ENCODE measurements at regions not wholly inside any gene's neighbourhood (a gene's known extent, or its start where the extent isn't known, plus 50 kb on each side); places are given as distances from the start of the nearest gene placed in this dataset.
"Not testable (repeated sequence)": the region's sequence is repeated elsewhere in the genome, so short reads cannot be mapped to it uniquely, and the experiment has no call there.

GRCh38 chr20:47977017-47977788 lies 191.9 kb upstream of the SULF2 start:
- not testable (repeated sequence) for DNase-seq

GRCh38 chr20:47974234-47974878 lies 189.1 kb upstream of the SULF2 start:
- no peak overlapping the region for H3K4me3 Mint-ChIP-seq
- H3K27me3 Mint-ChIP-seq (ENCODE audit: low read depth in 3 of 3): peaks cover 3 to 12% (median 5%) of the 10 kb centered on the region in 3 donors
- no peaks in the 10 kb centered on the region for H3K4me1 Mint-ChIP-seq
- no peak for DNase-seq
- no peaks in the 10 kb centered on the region for H3K36me3 Mint-ChIP-seq
- no peak overlapping the region for H3K27ac Mint-ChIP-seq
- H3K9me3 Mint-ChIP-seq: no peaks in the 10 kb centered on the region

More at GRCh38 chr20:47977017-47977788, 191.9 kb upstream of the SULF2 start:
- not testable (repeated sequence) for H3K27ac Mint-ChIP-seq; H3K9me3 Mint-ChIP-seq; H3K4me1 Mint-ChIP-seq; H3K27me3 Mint-ChIP-seq (ENCODE audit: low read depth in 3 of 3); H3K36me3 Mint-ChIP-seq; H3K4me3 Mint-ChIP-seq

GRCh38 chr20:47973519-47974233 lies 188.4 kb upstream of the SULF2 start:
- Mint-ChIP-seq H3K9me3 (no peaks in the 10 kb centered on the region), H3K27ac (no peak overlapping the region), H3K4me3 (no peak overlapping the region), H3K4me1 (no peaks in the 10 kb centered on the region), H3K27me3 (ENCODE audit: low read depth in 3 of 3) (peaks cover 0 to 15% (median 3%) of the 10 kb centered on the region in 3 donors), H3K36me3 (no peaks in the 10 kb centered on the region)
- no peak for DNase-seq

GRCh38 chr20:47972916-47973309 lies 187.6 kb upstream of the SULF2 start:
- no peaks in the 10 kb centered on the region for H3K36me3 Mint-ChIP-seq
- no peak overlapping the region for H3K4me3 Mint-ChIP-seq
- H3K9me3 Mint-ChIP-seq: no peaks in the 10 kb centered on the region
- H3K4me1 Mint-ChIP-seq: no peaks in the 10 kb centered on the region
- H3K27ac Mint-ChIP-seq: no peak overlapping the region
- DNase-seq: no peak
- H3K27me3 Mint-ChIP-seq (ENCODE audit: low read depth in 3 of 3): peaks cover 0 to 13% (median 3%) of the 10 kb centered on the region in 3 donors

GRCh38 chr20:47972297-47972915 lies 187.1 kb upstream of the SULF2 start:
- not testable (repeated sequence) for H3K36me3 Mint-ChIP-seq

GRCh38 chr20:47971058-47971791 lies 185.9 kb upstream of the SULF2 start:
- Mint-ChIP-seq H3K27me3 (ENCODE audit: low read depth in 3 of 3) (peaks cover 0 to 15% (median 6%) of the 10 kb centered on the region in 3 donors), H3K9me3 (no peaks in the 10 kb centered on the region), H3K27ac (no peak overlapping the region), H3K4me3 (no peak overlapping the region), H3K36me3 (no peaks in the 10 kb centered on the region), H3K4me1 (no peaks in the 10 kb centered on the region)
- no peak for DNase-seq

More at GRCh38 chr20:47972297-47972915, 187.1 kb upstream of the SULF2 start:
- not testable (repeated sequence) for H3K27ac Mint-ChIP-seq, H3K4me1 Mint-ChIP-seq, H3K9me3 Mint-ChIP-seq, DNase-seq, H3K4me3 Mint-ChIP-seq
- H3K27me3 Mint-ChIP-seq (ENCODE audit: low read depth in 3 of 3): peaks cover 0 to 13% (median 6%) of the 10 kb centered on the region in 3 donors

GRCh38 chr20:47970282-47970903 lies 185.1 kb upstream of the SULF2 start:
- no peak for DNase-seq
- no peaks in the 10 kb centered on the region for H3K9me3 Mint-ChIP-seq
- no peaks in the 10 kb centered on the region for H3K36me3 Mint-ChIP-seq
- no peak overlapping the region for H3K27ac Mint-ChIP-seq
- H3K4me1 Mint-ChIP-seq: no peaks in the 10 kb centered on the region
- H3K27me3 Mint-ChIP-seq (ENCODE audit: low read depth in 3 of 3): peaks cover 0 to 15% (median 6%) of the 10 kb centered on the region in 3 donors
- H3K4me3 Mint-ChIP-seq: no peak overlapping the region

GRCh38 chr20:47969426-47969825 lies 184.1 kb upstream of the SULF2 start:
- no peaks in the 10 kb centered on the region for H3K36me3 Mint-ChIP-seq
- no peaks in the 10 kb centered on the region for H3K9me3 Mint-ChIP-seq
- H3K27me3 Mint-ChIP-seq (ENCODE audit: low read depth in 3 of 3): peaks cover 0 to 15% (median 4%) of the 10 kb centered on the region in 3 donors
- no peak overlapping the region for H3K27ac Mint-ChIP-seq
- DNase-seq: no peak
- no peaks in the 10 kb centered on the region for H3K4me1 Mint-ChIP-seq
- H3K4me3 Mint-ChIP-seq: no peak overlapping the region

GRCh38 chr20:47968541-47969310 lies 183.4 kb upstream of the SULF2 start:
- Mint-ChIP-seq H3K9me3 (no peaks in the 10 kb centered on the region), H3K4me1 (no peaks in the 10 kb centered on the region), H3K4me3 (no peak overlapping the region), H3K27ac (no peak overlapping the region), H3K36me3 (no peaks in the 10 kb centered on the region), H3K27me3 (ENCODE audit: low read depth in 3 of 3) (peaks cover 2 to 15% (median 4%) of the 10 kb centered on the region in 3 donors)
- DNase-seq: no peak

GRCh38 chr20:47964149-47964548 lies 178.9 kb upstream of the SULF2 start:
- Mint-ChIP-seq H3K4me3 (no peak overlapping the region), H3K27ac (no peak overlapping the region), H3K9me3 (no peaks in the 10 kb centered on the region), H3K4me1 (no peaks in the 10 kb centered on the region), H3K27me3 (ENCODE audit: low read depth in 3 of 3) (peaks cover 6 to 7% (median 7%) of the 10 kb centered on the region in 3 donors), H3K36me3 (no peaks in the 10 kb centered on the region)
- DNase-seq: no peak

- Mint-ChIP-seq H3K9me3 (no peaks in the 10 kb centered on the region), H3K27me3 (ENCODE audit: low read depth in 3 of 3) (peaks cover 6 to 7% (median 6%) of the 10 kb centered on the region in 3 donors), H3K36me3 (no peaks in the 10 kb centered on the region)
Observed at GRCh38 chr20:47963022-47963421, 177.7 kb upstream of the SULF2 start.

GRCh38 chr20:47962286-47962963 lies 177.1 kb upstream of the SULF2 start:
- H3K4me1 Mint-ChIP-seq: no peaks in the 10 kb centered on the region
- no peaks in the 10 kb centered on the region for H3K9me3 Mint-ChIP-seq
- DNase-seq: no peak
- H3K4me3 Mint-ChIP-seq: no peak overlapping the region
- no peak overlapping the region for H3K27ac Mint-ChIP-seq
- no peaks in the 10 kb centered on the region for H3K36me3 Mint-ChIP-seq
- peaks cover 4 to 8% (median 6%) of the 10 kb centered on the region in 3 donors for H3K27me3 Mint-ChIP-seq (ENCODE audit: low read depth in 3 of 3)

More at GRCh38 chr20:47963022-47963421, 177.7 kb upstream of the SULF2 start:
- Mint-ChIP-seq H3K4me3 (no peak overlapping the region), H3K4me1 (no peaks in the 10 kb centered on the region), H3K27ac (no peak overlapping the region)
- no peak for DNase-seq

Measured in immature natural killer cell (primary cell).